Cardiac fibroblast (primary cell): ENCODE measurements at regions not wholly inside any gene's neighbourhood (a gene's known extent, or its start where the extent isn't known, plus 50 kb on each side); places are given as distances from the start of the nearest gene placed in this dataset.

Experiments
- DNase-seq, 2 donors: peaks; one replicate each; pipeline versions ENCODE4 v3.0.0 to v3.0.0-alpha.2; 2010; ENCODE audit warnings: low read depth in 2 of 2
- H3K4me3 ChIP-seq, 2 donors: replicated peaks in 1 of 2; 1 replicate in 1 of 2; 2 replicates in 1 of 2; pipeline ENCODE4 v1.5.1; 2011; ENCODE audit warnings: low read depth in 2 of 2, low read length in 2 of 2, mild to moderate bottlenecking in 2 of 2, moderate library complexity in 1 of 2
- TF ChIP-seq, protein P1 (sequence below): IDR thresholded peaks from one replicate; pipeline ENCODE4 v1.5.1; 2011; ENCODE audit warnings: low read depth, mild to moderate bottlenecking, low read length, inconsistent platforms

DNA sequence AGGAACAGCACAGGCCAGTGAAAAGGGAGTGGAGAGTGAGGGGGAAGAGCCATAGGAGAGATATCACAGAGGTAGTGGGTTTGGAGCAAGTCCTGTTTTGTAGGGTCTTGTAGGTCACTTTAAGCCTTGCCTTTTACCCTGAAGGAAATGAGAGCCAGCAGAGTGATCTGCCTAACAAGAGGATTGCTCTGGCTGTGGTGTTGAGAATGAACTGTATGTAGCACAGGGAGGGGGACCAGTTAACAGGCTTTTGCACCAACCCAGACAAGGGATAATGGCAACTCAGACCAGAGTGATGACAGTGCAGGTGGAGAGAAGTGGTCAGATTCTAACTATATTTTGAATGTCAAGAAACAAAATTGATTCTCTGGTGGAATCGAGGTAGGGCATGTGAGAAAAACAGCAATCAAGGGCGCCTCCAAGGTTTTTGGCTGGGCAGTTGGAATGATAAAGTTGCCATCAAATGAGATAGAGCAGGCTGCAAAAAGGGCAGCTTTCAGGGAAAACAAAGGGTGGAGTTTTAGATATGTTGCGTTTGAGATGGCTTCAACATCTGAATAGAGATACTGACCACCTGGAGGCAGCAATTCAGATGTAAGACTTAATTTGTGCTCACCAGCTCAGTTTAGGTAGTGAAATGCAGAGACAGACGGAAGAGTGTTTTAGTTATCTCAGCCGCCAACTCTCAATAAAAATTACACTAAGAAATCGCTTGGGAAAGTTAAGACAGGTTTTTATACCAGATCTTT, 134.4 kb upstream of the BTBD3 start:
- no peak overlapping the region for H3K4me3 ChIP-seq
- DNase-seq, result no peak
- TF ChIP-seq, protein P1, sequence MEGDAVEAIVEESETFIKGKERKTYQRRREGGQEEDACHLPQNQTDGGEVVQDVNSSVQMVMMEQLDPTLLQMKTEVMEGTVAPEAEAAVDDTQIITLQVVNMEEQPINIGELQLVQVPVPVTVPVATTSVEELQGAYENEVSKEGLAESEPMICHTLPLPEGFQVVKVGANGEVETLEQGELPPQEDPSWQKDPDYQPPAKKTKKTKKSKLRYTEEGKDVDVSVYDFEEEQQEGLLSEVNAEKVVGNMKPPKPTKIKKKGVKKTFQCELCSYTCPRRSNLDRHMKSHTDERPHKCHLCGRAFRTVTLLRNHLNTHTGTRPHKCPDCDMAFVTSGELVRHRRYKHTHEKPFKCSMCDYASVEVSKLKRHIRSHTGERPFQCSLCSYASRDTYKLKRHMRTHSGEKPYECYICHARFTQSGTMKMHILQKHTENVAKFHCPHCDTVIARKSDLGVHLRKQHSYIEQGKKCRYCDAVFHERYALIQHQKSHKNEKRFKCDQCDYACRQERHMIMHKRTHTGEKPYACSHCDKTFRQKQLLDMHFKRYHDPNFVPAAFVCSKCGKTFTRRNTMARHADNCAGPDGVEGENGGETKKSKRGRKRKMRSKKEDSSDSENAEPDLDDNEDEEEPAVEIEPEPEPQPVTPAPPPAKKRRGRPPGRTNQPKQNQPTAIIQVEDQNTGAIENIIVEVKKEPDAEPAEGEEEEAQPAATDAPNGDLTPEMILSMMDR, result no peak

DNA sequence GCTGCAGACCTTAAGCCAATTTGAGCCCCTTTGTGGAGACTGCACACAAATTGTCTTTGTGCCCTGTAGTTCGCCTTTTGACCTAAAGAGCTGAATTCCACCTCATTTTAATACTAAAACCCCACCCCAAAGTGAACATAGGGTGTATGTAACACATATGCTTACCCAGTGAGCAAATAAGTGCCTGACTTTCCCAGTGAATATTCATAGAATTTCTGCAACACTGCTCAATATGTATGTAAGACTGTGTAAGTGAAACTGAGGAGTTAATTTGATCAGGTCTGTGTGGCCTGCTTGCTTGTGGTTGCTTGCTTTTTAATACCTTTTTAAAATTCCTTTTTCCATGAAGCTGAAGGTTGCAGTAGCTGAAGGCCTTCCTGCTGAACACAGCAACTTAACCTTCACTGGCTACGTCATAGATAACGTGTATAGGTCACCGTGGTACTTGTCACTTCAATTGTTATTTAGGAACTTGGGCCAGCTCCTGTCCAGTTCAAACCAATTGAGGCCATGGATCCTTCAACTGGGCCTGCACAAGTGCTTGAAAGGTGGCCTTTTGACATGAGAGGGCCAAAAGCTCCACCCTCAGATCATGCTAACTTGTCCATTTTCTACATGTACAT, 131.7 kb upstream of the BTBD3 start:
- DNase-seq, result no peak
- no peak overlapping the region for H3K4me3 ChIP-seq
- TF ChIP-seq, protein P1, result no peak

DNA sequence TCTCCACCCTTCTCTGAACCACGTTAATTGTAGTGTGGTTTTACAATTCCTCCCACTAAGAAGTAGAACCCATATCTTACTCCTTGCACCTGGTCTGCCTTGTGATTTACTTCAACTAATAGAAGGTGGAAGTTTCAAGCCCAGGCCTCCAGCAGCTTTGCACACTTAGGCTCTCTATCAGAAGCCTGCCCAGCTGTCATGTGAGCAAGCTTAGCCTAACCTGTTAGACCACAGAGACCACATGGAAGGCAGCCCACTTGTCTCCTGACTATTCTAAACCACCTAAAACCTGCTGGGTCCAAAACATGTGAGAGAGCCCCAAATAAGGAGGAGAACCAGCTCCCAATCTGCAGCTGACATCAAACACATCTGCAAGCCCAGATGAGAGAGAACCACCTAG, 127.6 kb upstream of the BTBD3 start:
- no peak for DNase-seq
- TF ChIP-seq, protein P1, result no peak
- no peak overlapping the region for H3K4me3 ChIP-seq

DNA sequence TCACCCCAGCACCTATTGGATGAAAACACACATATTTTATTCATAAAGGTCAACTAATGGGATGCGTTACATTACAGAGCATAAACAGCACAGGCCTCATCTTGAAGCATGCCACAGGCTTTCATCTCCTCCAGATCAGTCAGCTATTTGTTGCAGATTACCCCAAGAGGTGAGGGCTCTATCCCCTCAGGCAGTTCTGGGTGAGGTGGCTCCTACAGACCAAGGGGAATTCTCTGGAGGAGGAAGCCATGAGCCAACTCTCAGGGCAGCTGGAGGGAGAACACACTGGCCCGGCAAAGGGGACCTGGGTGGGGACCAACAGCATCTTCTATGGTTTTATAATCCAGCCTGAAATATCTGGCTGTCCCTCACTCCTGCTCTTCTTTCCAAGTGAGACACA, 126.4 kb upstream of the BTBD3 start:
- TF ChIP-seq, protein P1, result no peak
- DNase-seq, result no peak
- H3K4me3 ChIP-seq, result no peak overlapping the region

DNA sequence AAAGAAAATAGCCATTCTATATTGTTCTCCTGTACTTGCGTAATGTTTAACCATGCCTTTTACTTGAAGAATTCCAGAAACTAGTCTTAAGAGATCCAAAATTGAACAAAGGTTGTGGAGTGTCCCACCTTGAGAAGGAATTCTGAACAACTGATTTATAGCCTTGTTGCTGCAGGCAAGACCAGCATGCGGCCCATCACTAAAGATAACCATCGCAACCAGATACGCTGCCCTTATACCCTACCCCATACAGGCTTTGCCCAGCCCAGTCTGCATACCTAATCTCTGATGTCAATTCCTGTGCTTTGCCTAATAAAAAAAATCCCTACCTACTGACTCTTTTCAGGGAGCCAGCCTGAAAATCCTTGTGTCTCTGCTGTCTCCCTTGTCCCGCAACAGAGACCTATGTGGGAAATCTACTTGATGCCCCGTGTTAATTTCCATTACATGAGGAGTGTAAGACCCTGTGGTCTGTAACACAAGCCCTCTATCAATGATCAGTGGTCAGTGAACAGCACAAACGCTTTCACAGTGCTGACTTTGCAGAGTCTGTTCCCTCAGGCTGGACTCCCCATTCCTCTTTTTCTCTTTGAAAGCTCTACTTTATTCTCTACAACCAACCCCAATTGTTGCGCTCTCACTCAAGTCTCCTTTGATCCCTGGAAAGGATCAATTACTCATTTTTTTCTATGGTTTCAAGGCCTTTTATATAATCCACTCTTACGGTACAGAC, 125.7 kb upstream of the BTBD3 start:
- TF ChIP-seq, protein P1, result no peak
- no peak overlapping the region for H3K4me3 ChIP-seq
- no peak for DNase-seq

DNA sequence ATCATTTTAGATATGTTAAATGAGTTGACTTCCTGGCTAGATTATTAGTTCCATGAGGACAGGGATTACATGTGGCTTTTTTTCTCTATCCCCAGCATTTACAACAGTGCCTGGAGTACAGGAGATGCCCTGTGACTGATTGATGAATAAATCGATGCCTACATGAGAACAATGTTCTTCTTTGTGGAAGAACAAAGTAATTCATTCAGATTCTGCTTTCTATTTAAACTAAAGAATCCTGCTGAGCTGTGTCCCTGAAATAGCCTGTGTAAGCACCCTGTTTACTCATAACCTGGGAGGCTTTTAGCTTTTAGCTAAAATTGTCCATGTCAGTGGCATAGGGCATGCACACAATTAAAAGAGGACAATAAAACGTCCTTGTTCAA, 125.1 kb upstream of the BTBD3 start:
- H3K4me3 ChIP-seq, result no peak overlapping the region
- DNase-seq, result no peak
- TF ChIP-seq, protein P1, result no peak
